GM23338 (cell line): ENCODE measurements at regions not wholly inside any gene's neighbourhood (a gene's known extent, or its start where the extent isn't known, plus 50 kb on each side); places are given as distances from the start of the nearest gene placed in this dataset.
A peak's percentile ranks its signal among the peaks of the same experiment; 100 is the strongest.

Experiments
- ATAC-seq: fragments of 200-7000 bp; cut with Tn5 transposase; 3 replicates; pipeline ENCODE4 v1.9.1; 2020
- DNase-seq: peaks from one replicate; pipeline ENCODE4 v3.0.0-alpha.2; 2015; ENCODE audit warnings: low spot score
- H2AFZ ChIP-seq: fragments of 200-600 bp; sonication (generic); 2 replicates; pipeline ENCODE4 v1.8.0; 2016; ENCODE audit warnings: antibody characterized with exemption, mild to moderate bottlenecking, moderate library complexity
- H3F3A ChIP-seq: fragments of 200-600 bp; sonication (generic); replicated peaks from 2 replicates; pipeline ENCODE4 v1.8.0; 2017; ENCODE audit warnings: antibody characterized with exemption, mixed run types, low read depth
- H3K27ac ChIP-seq: fragments of 200-600 bp; sonication (generic); 2 replicates; pipeline ENCODE4 v1.6.1; 2016; ENCODE audit warnings: low read depth
- H3K27me3 ChIP-seq: fragments of 200-600 bp; sonication (generic); 2 replicates; pipeline ENCODE4 v1.8.0; 2016; ENCODE audit warnings: mild to moderate bottlenecking, mixed run types, moderate library complexity; ENCODE audit not compliant: insufficient read depth
- H3K36me3 ChIP-seq: fragments of 200-600 bp; sonication (generic); 2 replicates; pipeline ENCODE4 v1.8.0; 2016; ENCODE audit warnings: mild to moderate bottlenecking; ENCODE audit not compliant: insufficient read depth
- H3K4me1 ChIP-seq: fragments of 200-600 bp; sonication (generic); 2 replicates; pipeline ENCODE4 v1.8.0; 2016; ENCODE audit warnings: mild to moderate bottlenecking, moderate library complexity; ENCODE audit not compliant: insufficient read depth
- H3K4me2 ChIP-seq: fragments of 200-600 bp; sonication (generic); 2 replicates; pipeline ENCODE4 v1.7.1; 2017; ENCODE audit warnings: mixed run types
- H3K4me3 ChIP-seq: fragments of 200-600 bp; sonication (generic); 2 replicates; pipeline ENCODE4 v1.6.1; 2016; ENCODE audit warnings: mixed run types
- H3K79me2 ChIP-seq: fragments of 200-600 bp; sonication (generic); replicated peaks from 2 replicates; pipeline ENCODE4 v1.8.0; 2017; ENCODE audit warnings: mild to moderate bottlenecking; ENCODE audit not compliant: insufficient read depth
- H3K9me2 ChIP-seq: fragments of 200-600 bp; sonication (generic); 2 replicates; pipeline ENCODE4 v1.8.0; 2017; ENCODE audit not compliant: insufficient read depth
- H4K20me1 ChIP-seq: fragments of 200-600 bp; sonication (generic); replicated peaks from 2 replicates; pipeline ENCODE4 v1.8.0; 2017; ENCODE audit warnings: mild to moderate bottlenecking; ENCODE audit not compliant: insufficient read depth
- H3K27ac Mint-ChIP-seq: 2 replicates; pipeline ENCODE4 v1.8.0; 2020; ENCODE audit warnings: inconsistent platforms, mild to moderate bottlenecking, moderate library complexity, mixed read lengths
- H3K27me3 Mint-ChIP-seq: 3 replicates; pipeline ENCODE4 v1.8.0; 2022; ENCODE audit warnings: low read depth, mild to moderate bottlenecking, moderate library complexity, mixed read lengths, inconsistent platforms; ENCODE audit not compliant: insufficient read depth, poor library complexity
- H3K36me3 Mint-ChIP-seq: 3 replicates; pipeline ENCODE4 v1.8.0; 2021; ENCODE audit warnings: low read depth, mild to moderate bottlenecking, inconsistent platforms, moderate library complexity, mixed read lengths
- H3K4me1 Mint-ChIP-seq: 3 replicates; pipeline ENCODE4 v1.8.0; 2020; ENCODE audit warnings: mild to moderate bottlenecking, inconsistent platforms, mixed read lengths
- H3K4me3 Mint-ChIP-seq: 3 replicates; pipeline ENCODE4 v1.8.0; 2021; ENCODE audit warnings: moderate library complexity, mild to moderate bottlenecking, inconsistent platforms, mixed read lengths
- H3K9me3 Mint-ChIP-seq: 3 replicates; pipeline ENCODE4 v1.8.0; 2020; ENCODE audit warnings: moderate library complexity, mild to moderate bottlenecking, inconsistent platforms, mixed read lengths
- CREB1 ChIP-seq: fragments of 250-450 bp; sonication (Bioruptor Pico); IDR thresholded peaks from 2 replicates; pipeline ENCODE4 v1.5.0; 2020; ENCODE audit warnings: low read depth, mild to moderate bottlenecking, moderate library complexity
- EZH2 ChIP-seq: fragments of 200-600 bp; sonication (generic); IDR thresholded peaks from one replicate; pipeline ENCODE4 v1.8.0; 2017; ENCODE audit warnings: antibody characterized with exemption, mild to moderate bottlenecking, low read depth; ENCODE audit not compliant: unreplicated experiment
- EZH2phosphoT487 ChIP-seq: fragments of 200-600 bp; sonication (generic); IDR thresholded peaks from one replicate; pipeline ENCODE4 v1.8.1; 2018; ENCODE audit warnings: antibody characterized with exemption; ENCODE audit not compliant: unreplicated experiment
- JUNB ChIP-seq: IDR thresholded peaks from one replicate; pipeline ENCODE4 v1.6.1; 2016; ENCODE audit warnings: antibody characterized with exemption; ENCODE audit not compliant: unreplicated experiment
- NANOG ChIP-seq: IDR thresholded peaks from 2 replicates; pipeline ENCODE4 v1.6.1; 2016; ENCODE audit warnings: antibody characterized with exemption, borderline replicate concordance
- POLR2AphosphoS5 ChIP-seq: IDR thresholded peaks from 2 replicates; pipeline ENCODE4 v1.6.1; 2016; ENCODE audit warnings: antibody characterized with exemption, low read depth
- REST ChIP-seq: IDR thresholded peaks from one replicate; pipeline ENCODE4 v1.6.1; 2018; ENCODE audit warnings: antibody characterized with exemption; ENCODE audit not compliant: unreplicated experiment
- STAT1 ChIP-seq: IDR thresholded peaks from one replicate; pipeline ENCODE4 v1.6.1; 2016; ENCODE audit warnings: antibody characterized with exemption; ENCODE audit not compliant: unreplicated experiment
- ZNF114 ChIP-seq: fragments of 250-450 bp; sonication (Bioruptor Pico); IDR thresholded peaks from 2 replicates; pipeline ENCODE4 v1.5.0; 2020; ENCODE audit warnings: mild to moderate bottlenecking, moderate library complexity
- ZNF331 ChIP-seq: fragments of 250-450 bp; sonication (Bioruptor Pico); IDR thresholded peaks from 2 replicates; pipeline ENCODE4 v1.5.0; 2020; ENCODE audit warnings: low read depth, mild to moderate bottlenecking, moderate library complexity
- TF ChIP-seq, protein P1 (sequence below): IDR thresholded peaks from 2 replicates; pipeline ENCODE4 v1.6.1; 2016; ENCODE audit warnings: antibody characterized with exemption
- TF ChIP-seq, protein P2 (sequence below): fragments of 250-450 bp; sonication (Bioruptor Pico); IDR thresholded peaks from 2 replicates; pipeline ENCODE4 v1.5.0; 2020; ENCODE audit warnings: mild to moderate bottlenecking, moderate library complexity
- TF ChIP-seq, protein P3 (sequence below), 2 experiments: fragments of 200-600 bp in 1 of 2; sonication (generic) in 1 of 2; conservative IDR thresholded peaks; 2 replicates each; pipeline versions ENCODE4 v1.5.1 to v1.6.1; 2016 to 2017; ENCODE audit warnings: antibody characterized with exemption in 2 of 2, low read depth in 2 of 2, mild to moderate bottlenecking in 2 of 2, moderate library complexity in 1 of 2

GRCh38 chr3:140809316-140809715 lies 131.5 kb downstream of the TRIM42 start:
- no peak for ATAC-seq
- TF ChIP-seq, protein P1, sequence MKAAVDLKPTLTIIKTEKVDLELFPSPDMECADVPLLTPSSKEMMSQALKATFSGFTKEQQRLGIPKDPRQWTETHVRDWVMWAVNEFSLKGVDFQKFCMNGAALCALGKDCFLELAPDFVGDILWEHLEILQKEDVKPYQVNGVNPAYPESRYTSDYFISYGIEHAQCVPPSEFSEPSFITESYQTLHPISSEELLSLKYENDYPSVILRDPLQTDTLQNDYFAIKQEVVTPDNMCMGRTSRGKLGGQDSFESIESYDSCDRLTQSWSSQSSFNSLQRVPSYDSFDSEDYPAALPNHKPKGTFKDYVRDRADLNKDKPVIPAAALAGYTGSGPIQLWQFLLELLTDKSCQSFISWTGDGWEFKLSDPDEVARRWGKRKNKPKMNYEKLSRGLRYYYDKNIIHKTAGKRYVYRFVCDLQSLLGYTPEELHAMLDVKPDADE: no peak
- TF ChIP-seq EZH2phosphoT487 (no peak), CREB1 (CRISPR knock-in tag) (no peak), NANOG (no peak), EZH2 (no peak), ZNF331 (CRISPR knock-in tag) (no peak), JUNB (no peak), REST (no peak), ZNF114 (CRISPR knock-in tag) (no peak), STAT1 (no peak), POLR2AphosphoS5 (no peak)
- TF ChIP-seq, protein P2, sequence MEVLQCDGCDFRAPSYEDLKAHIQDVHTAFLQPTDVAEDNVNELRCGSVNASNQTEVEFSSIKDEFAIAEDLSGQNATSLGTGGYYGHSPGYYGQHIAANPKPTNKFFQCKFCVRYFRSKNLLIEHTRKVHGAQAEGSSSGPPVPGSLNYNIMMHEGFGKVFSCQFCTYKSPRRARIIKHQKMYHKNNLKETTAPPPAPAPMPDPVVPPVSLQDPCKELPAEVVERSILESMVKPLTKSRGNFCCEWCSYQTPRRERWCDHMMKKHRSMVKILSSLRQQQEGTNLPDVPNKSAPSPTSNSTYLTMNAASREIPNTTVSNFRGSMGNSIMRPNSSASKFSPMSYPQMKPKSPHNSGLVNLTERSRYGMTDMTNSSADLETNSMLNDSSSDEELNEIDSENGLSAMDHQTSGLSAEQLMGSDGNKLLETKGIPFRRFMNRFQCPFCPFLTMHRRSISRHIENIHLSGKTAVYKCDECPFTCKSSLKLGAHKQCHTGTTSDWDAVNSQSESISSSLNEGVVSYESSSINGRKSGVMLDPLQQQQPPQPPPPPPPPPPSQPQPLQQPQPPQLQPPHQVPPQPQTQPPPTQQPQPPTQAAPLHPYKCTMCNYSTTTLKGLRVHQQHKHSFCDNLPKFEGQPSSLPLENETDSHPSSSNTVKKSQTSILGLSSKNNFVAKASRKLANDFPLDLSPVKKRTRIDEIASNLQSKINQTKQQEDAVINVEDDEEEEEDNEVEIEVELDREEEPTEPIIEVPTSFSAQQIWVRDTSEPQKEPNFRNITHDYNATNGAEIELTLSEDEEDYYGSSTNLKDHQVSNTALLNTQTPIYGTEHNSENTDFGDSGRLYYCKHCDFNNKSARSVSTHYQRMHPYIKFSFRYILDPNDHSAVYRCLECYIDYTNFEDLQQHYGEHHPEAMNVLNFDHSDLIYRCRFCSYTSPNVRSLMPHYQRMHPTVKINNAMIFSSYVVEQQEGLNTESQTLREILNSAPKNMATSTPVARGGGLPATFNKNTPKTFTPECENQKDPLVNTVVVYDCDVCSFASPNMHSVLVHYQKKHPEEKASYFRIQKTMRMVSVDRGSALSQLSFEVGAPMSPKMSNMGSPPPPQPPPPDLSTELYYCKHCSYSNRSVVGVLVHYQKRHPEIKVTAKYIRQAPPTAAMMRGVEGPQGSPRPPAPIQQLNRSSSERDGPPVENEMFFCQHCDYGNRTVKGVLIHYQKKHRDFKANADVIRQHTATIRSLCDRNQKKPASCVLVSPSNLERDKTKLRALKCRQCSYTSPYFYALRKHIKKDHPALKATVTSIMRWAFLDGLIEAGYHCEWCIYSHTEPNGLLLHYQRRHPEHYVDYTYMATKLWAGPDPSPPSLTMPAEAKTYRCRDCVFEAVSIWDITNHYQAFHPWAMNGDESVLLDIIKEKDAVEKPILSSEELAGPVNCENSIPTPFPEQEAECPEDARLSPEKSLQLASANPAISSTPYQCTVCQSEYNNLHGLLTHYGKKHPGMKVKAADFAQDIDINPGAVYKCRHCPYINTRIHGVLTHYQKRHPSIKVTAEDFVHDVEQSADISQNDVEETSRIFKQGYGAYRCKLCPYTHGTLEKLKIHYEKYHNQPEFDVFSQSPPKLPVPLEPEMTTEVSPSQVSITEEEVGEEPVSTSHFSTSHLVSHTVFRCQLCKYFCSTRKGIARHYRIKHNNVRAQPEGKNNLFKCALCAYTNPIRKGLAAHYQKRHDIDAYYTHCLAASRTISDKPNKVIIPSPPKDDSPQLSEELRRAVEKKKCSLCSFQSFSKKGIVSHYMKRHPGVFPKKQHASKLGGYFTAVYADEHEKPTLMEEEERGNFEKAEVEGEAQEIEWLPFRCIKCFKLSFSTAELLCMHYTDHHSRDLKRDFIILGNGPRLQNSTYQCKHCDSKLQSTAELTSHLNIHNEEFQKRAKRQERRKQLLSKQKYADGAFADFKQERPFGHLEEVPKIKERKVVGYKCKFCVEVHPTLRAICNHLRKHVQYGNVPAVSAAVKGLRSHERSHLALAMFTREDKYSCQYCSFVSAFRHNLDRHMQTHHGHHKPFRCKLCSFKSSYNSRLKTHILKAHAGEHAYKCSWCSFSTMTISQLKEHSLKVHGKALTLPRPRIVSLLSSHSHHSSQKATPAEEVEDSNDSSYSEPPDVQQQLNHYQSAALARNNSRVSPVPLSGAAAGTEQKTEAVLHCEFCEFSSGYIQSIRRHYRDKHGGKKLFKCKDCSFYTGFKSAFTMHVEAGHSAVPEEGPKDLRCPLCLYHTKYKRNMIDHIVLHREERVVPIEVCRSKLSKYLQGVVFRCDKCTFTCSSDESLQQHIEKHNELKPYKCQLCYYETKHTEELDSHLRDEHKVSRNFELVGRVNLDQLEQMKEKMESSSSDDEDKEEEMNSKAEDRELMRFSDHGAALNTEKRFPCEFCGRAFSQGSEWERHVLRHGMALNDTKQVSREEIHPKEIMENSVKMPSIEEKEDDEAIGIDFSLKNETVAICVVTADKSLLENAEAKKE (CRISPR knock-in tag): no peak
- TF ChIP-seq, protein P3, sequence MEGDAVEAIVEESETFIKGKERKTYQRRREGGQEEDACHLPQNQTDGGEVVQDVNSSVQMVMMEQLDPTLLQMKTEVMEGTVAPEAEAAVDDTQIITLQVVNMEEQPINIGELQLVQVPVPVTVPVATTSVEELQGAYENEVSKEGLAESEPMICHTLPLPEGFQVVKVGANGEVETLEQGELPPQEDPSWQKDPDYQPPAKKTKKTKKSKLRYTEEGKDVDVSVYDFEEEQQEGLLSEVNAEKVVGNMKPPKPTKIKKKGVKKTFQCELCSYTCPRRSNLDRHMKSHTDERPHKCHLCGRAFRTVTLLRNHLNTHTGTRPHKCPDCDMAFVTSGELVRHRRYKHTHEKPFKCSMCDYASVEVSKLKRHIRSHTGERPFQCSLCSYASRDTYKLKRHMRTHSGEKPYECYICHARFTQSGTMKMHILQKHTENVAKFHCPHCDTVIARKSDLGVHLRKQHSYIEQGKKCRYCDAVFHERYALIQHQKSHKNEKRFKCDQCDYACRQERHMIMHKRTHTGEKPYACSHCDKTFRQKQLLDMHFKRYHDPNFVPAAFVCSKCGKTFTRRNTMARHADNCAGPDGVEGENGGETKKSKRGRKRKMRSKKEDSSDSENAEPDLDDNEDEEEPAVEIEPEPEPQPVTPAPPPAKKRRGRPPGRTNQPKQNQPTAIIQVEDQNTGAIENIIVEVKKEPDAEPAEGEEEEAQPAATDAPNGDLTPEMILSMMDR (conservative IDR thresholded peaks at IDR 0.05; ENCODE audit: low read depth in 2 of 2): no peak
- no peak overlapping the region for H3K27ac Mint-ChIP-seq

More at GRCh38 chr3:140809316-140809715, 131.5 kb downstream of the TRIM42 start:
- Histone ChIP-seq H3K4me1 (no peaks in the 10 kb centered on the region), H3K4me2 (no peak overlapping the region), H3K27me3 (no peaks in the 10 kb centered on the region), H3K79me2 (no peaks in the 10 kb centered on the region), H3K36me3 (0 out of 2 replicates have a peak, but pooled peaks cover 4% of the 10 kb centered on the region), H3K27ac (no peak overlapping the region), H4K20me1 (no peaks in the 10 kb centered on the region), H3K4me3 (no peak overlapping the region), H2AFZ (0 out of 2 replicates have a peak overlapping the region, but pooled peaks have one; percentile 28), H3F3A (no peaks in the 10 kb centered on the region), H3K9me2 (no peaks in the 10 kb centered on the region; the same call in 1 of the 2 replicates)
- H3K4me3 Mint-ChIP-seq: no peak overlapping the region
- no peaks in the 10 kb centered on the region for H3K27me3 Mint-ChIP-seq
- peaks cover 13% of the 10 kb centered on the region for H3K9me3 Mint-ChIP-seq
- H3K4me1 Mint-ChIP-seq: no peaks in the 10 kb centered on the region
- no peak for DNase-seq
- H3K36me3 Mint-ChIP-seq: 0 out of 3 replicates have a peak, but pooled peaks cover 3% of the 10 kb centered on the region
